OCI-LY7 (cell line): ENCODE measurements at regions not wholly inside any gene's neighbourhood (a gene's known extent, or its start where the extent isn't known, plus 50 kb on each side); places are given as distances from the start of the nearest gene placed in this dataset.

Experiments
- EZH2phosphoT487 ChIP-seq: fragments of 200-600 bp; sonication (generic); IDR thresholded peaks from 2 replicates; pipeline ENCODE4 v1.6.1; 2018; ENCODE audit warnings: low read depth, borderline replicate concordance, mild to moderate bottlenecking, mixed run types, antibody characterized with exemption, low read length, moderate library complexity, mixed read lengths
- TF ChIP-seq, protein P1 (sequence below): fragments of 200-600 bp; sonication (generic); conservative IDR thresholded peaks from 2 replicates; pipeline ENCODE4 v1.5.1; 2014; ENCODE audit warnings: mild to moderate bottlenecking, antibody characterized with exemption, low read length, moderate library complexity, mixed read lengths

DNA sequence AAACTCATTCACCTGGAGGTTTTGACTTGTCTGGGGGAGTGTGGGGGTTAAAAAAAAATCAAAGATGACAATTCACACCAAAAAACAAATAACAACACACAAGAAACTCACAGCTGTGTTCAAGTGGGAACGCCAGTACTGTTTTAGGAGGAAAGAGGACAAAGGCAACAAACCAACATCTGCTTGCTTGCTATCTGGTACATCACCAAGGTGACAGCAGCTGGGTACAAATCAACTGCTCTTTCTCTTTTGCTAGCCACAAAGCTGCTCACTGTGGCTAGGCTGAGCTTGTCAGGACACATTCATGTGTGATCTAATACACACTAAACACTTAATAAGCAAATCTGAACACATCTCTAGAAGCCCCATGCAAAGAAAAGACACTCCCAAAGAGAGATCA is 128.0 kb upstream of the RAP1B start:
- TF ChIP-seq EZH2phosphoT487: no peak
- TF ChIP-seq, protein P1, sequence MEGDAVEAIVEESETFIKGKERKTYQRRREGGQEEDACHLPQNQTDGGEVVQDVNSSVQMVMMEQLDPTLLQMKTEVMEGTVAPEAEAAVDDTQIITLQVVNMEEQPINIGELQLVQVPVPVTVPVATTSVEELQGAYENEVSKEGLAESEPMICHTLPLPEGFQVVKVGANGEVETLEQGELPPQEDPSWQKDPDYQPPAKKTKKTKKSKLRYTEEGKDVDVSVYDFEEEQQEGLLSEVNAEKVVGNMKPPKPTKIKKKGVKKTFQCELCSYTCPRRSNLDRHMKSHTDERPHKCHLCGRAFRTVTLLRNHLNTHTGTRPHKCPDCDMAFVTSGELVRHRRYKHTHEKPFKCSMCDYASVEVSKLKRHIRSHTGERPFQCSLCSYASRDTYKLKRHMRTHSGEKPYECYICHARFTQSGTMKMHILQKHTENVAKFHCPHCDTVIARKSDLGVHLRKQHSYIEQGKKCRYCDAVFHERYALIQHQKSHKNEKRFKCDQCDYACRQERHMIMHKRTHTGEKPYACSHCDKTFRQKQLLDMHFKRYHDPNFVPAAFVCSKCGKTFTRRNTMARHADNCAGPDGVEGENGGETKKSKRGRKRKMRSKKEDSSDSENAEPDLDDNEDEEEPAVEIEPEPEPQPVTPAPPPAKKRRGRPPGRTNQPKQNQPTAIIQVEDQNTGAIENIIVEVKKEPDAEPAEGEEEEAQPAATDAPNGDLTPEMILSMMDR: no peak
